DND-41 (cell line): ENCODE measurements at regions not wholly inside any gene's neighbourhood (a gene's known extent, or its start where the extent isn't known, plus 50 kb on each side); places are given as distances from the start of the nearest gene placed in this dataset.

ENCODE experiments used
- ATAC-seq: fragments of 200-7000 bp; cut with Tn5 transposase; 3 replicates; pipeline ENCODE4 v1.9.1; 2021; ENCODE audit warnings: low read depth; ENCODE audit not compliant: insufficient read depth
- DNase-seq: peaks from one replicate; pipeline ENCODE4 v3.0.0-alpha.2; 2020
- H2AFZ ChIP-seq: 2 replicates; pipeline ENCODE4 v1.6.0; 2012; ENCODE audit warnings: low read depth, low read length
- H3K27ac ChIP-seq: 2 replicates; pipeline ENCODE4 v1.5.1; 2012; ENCODE audit warnings: low read length, inconsistent platforms
- H3K27me3 ChIP-seq: fragments of 200-600 bp; sonication (generic); 2 replicates; pipeline ENCODE4 v1.6.0; 2012; ENCODE audit warnings: low read length, mild to moderate bottlenecking, inconsistent platforms; ENCODE audit not compliant: insufficient read depth, poor library complexity
- H3K36me3 ChIP-seq: 2 replicates; pipeline ENCODE4 v1.5.1; 2012; ENCODE audit warnings: low read length, inconsistent platforms; ENCODE audit not compliant: insufficient read depth
- H3K4me1 ChIP-seq: 2 replicates; pipeline ENCODE4 v1.5.1; 2012; ENCODE audit warnings: mild to moderate bottlenecking, low read length; ENCODE audit not compliant: insufficient read depth
- H3K4me2 ChIP-seq: 2 replicates; pipeline ENCODE4 v1.6.0; 2012; ENCODE audit warnings: mild to moderate bottlenecking, moderate library complexity, low read length, inconsistent platforms; ENCODE audit not compliant: insufficient read depth
- H3K4me3 ChIP-seq, 2 experiments: fragments of 200-600 bp in 1 of 2; shearing (Covaris generic) in 1 of 2; 2 replicates each; pipeline ENCODE4 v1.5.1; 2012 to 2016; ENCODE audit warnings: inconsistent platforms in 2 of 2, low read length in 2 of 2, mild to moderate bottlenecking in 2 of 2, low read depth in 1 of 2, moderate library complexity in 1 of 2
- H3K79me2 ChIP-seq: 2 replicates; pipeline ENCODE4 v1.6.0; 2012; ENCODE audit warnings: low read length, inconsistent platforms; ENCODE audit not compliant: insufficient read depth
- H3K9ac ChIP-seq: 2 replicates; pipeline ENCODE4 v1.6.0; 2012; ENCODE audit warnings: low read depth, mild to moderate bottlenecking, inconsistent platforms, low read length, moderate library complexity
- H3K9me3 ChIP-seq: 2 replicates; pipeline ENCODE4 v1.5.1; 2012; ENCODE audit warnings: low read length, moderate library complexity, mild to moderate bottlenecking, inconsistent platforms; ENCODE audit not compliant: insufficient read depth, severe bottlenecking
- H4K20me1 ChIP-seq: 2 replicates; pipeline ENCODE4 v1.6.0; 2012; ENCODE audit warnings: low read length; ENCODE audit not compliant: insufficient read depth
- EZH2 ChIP-seq: IDR thresholded peaks from 3 replicates; pipeline ENCODE4 v1.6.1; 2012; ENCODE audit warnings: borderline replicate concordance, low read depth, mild to moderate bottlenecking, moderate library complexity, low read length, inconsistent platforms; ENCODE audit not compliant: severe bottlenecking
- TF ChIP-seq, protein P1 (sequence below): IDR thresholded peaks from 2 replicates; pipeline ENCODE4 v1.5.1; 2012; ENCODE audit warnings: borderline replicate concordance, low read length, moderate library complexity, mild to moderate bottlenecking; ENCODE audit not compliant: poor library complexity, severe bottlenecking; ENCODE audit errors: extremely low read depth

- Histone ChIP-seq H3K4me3 (no peak overlapping the region), H3K27me3 (peaks cover 22% of the 10 kb centered on the region), H3K9ac (no peak overlapping the region), H2AFZ (no peak overlapping the region), H3K4me1 (no peaks in the 10 kb centered on the region), H4K20me1 (no peaks in the 10 kb centered on the region), H3K79me2 (no peaks in the 10 kb centered on the region), H3K27ac (no peak overlapping the region), H3K9me3 (no peaks in the 10 kb centered on the region), H3K36me3 (no peaks in the 10 kb centered on the region), H3K4me2 (no peak overlapping the region)
- no peak for TF ChIP-seq EZH2
- TF ChIP-seq, protein P1, sequence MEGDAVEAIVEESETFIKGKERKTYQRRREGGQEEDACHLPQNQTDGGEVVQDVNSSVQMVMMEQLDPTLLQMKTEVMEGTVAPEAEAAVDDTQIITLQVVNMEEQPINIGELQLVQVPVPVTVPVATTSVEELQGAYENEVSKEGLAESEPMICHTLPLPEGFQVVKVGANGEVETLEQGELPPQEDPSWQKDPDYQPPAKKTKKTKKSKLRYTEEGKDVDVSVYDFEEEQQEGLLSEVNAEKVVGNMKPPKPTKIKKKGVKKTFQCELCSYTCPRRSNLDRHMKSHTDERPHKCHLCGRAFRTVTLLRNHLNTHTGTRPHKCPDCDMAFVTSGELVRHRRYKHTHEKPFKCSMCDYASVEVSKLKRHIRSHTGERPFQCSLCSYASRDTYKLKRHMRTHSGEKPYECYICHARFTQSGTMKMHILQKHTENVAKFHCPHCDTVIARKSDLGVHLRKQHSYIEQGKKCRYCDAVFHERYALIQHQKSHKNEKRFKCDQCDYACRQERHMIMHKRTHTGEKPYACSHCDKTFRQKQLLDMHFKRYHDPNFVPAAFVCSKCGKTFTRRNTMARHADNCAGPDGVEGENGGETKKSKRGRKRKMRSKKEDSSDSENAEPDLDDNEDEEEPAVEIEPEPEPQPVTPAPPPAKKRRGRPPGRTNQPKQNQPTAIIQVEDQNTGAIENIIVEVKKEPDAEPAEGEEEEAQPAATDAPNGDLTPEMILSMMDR: no peak
- DNase-seq: no peak
- ATAC-seq: no peak
Observed at GRCh38 chr12:5166976-5167375, 123.3 kb downstream of the KCNA5 start.

- Histone ChIP-seq H3K9ac (no peak overlapping the region), H2AFZ (no peak overlapping the region), H4K20me1 (no peaks in the 10 kb centered on the region), H3K4me2 (no peak overlapping the region), H3K9me3 (no peaks in the 10 kb centered on the region), H3K27ac (no peak overlapping the region), H3K4me3 (no peak overlapping the region), H3K27me3 (peaks cover 33% of the 10 kb centered on the region), H3K4me1 (no peaks in the 10 kb centered on the region), H3K79me2 (no peaks in the 10 kb centered on the region), H3K36me3 (no peaks in the 10 kb centered on the region)
- no peak for TF ChIP-seq EZH2
- TF ChIP-seq, protein P1: no peak
- no peak for DNase-seq
- ATAC-seq: no peak
Observed at GRCh38 chr12:5168148-5168547, 124.5 kb downstream of the KCNA5 start.

DNA sequence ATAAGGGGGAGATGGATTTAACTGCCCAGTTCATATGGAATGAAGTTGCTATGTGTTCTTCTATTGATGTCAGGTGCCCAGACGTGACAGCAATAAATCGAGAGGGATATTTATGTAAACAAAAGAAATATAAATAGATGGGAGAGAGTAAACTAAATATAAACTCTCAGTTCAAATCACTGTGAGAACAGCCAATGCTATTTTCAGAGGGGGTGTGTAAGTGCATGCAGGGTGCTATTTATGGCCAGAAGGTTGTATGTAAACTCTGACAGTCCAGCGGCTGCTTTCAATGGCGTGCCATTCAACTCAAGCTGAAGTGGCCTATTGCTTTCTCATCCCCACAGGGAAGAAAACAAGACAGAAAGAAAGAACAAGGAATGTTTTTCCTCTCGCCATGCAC is 127.2 kb downstream of the KCNA5 start:
- no peaks in the 10 kb centered on the region for H3K4me1 ChIP-seq
- TF ChIP-seq EZH2: no peak
- TF ChIP-seq, protein P1: no peak
- H3K36me3 ChIP-seq: no peaks in the 10 kb centered on the region
- H3K9me3 ChIP-seq: no peaks in the 10 kb centered on the region
- DNase-seq (no peak), ATAC-seq (no peak)
- peaks cover 31% of the 10 kb centered on the region for H3K27me3 ChIP-seq
- H4K20me1 ChIP-seq: no peaks in the 10 kb centered on the region
- H3K4me3 ChIP-seq: no peak overlapping the region
- no peak overlapping the region for H2AFZ ChIP-seq
- no peak overlapping the region for H3K4me2 ChIP-seq
- H3K9ac ChIP-seq: no peak overlapping the region
- no peak overlapping the region for H3K27ac ChIP-seq
- no peaks in the 10 kb centered on the region for H3K79me2 ChIP-seq

DNA sequence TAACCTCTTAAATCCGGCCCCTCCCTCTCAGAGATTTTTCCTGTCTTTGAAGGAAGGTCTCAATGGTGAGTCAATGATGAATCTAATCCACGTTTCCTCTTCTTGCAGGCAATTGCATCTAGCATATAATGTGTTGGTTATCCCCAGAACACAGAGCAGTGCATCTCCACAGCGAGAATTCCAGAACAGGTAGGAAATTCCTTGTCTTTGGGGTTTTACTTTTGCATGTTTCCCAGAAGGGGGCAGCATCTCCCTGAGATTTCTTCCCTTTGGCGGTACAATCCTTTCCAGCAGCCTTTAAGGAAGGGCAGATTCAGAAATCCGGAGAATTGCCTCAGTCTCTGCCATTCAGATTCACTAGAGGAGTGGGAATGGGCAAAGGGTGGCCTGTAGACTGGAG is 128.0 kb downstream of the KCNA5 start:
- no peaks in the 10 kb centered on the region for H4K20me1 ChIP-seq
- H3K4me1 ChIP-seq: no peaks in the 10 kb centered on the region
- H3K9ac ChIP-seq: no peak overlapping the region
- no peak overlapping the region for H2AFZ ChIP-seq
- no peak overlapping the region for H3K4me3 ChIP-seq
- H3K36me3 ChIP-seq: no peaks in the 10 kb centered on the region
- peaks cover 34% of the 10 kb centered on the region for H3K27me3 ChIP-seq
- DNase-seq (peak; percentile 16), ATAC-seq (no peak)
- no peak overlapping the region for H3K4me2 ChIP-seq
- TF ChIP-seq, protein P1: peak; percentile 69
- no peak for TF ChIP-seq EZH2
- no peaks in the 10 kb centered on the region for H3K79me2 ChIP-seq
- no peaks in the 10 kb centered on the region for H3K9me3 ChIP-seq
- no peak overlapping the region for H3K27ac ChIP-seq
